NCI-H1436 treated with DMSO at 0.1 percent for 48 hours (cell line): ENCODE measurements at regions not wholly inside any gene's neighbourhood (a gene's known extent, or its start where the extent isn't known, plus 50 kb on each side); places are given as distances from the start of the nearest gene placed in this dataset.
A peak's percentile ranks its signal among the peaks of the same experiment; 100 is the strongest.

ENCODE experiments used
- DNase-seq: peaks from one replicate; lab custom pipeline; 2025; lab: John Stamatoyannopoulos, UW

DNA sequence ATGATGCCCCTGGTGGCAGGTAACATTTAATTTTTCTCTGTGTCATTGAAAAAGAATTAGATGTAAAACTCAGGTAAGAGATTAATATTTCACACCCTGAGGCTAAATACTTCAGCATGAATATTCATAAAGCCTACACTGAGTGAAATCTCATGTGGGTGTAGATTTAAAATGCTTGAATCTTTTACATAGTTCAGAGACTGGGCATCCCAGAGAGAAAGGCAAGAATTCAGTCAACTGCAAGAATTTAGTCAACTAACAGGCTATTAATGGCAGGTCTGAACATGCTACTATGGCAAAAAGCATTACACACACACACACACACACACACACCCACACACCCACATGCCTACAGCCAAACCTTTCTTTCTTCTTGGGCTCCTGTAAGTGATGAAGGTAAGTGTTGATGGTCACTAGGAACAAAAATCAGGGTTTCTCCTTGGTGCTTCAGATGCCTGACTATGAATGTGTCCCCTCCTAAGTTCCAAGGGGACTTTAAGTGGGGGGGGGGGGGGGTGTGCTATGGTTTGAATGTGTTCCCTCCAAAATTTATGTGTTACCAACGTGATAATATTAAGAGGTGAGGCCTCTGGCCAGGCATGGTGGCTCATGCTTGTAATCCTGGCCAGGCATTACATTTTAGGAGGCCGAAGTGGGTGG is 63.7 kb upstream of the PSMD7 start:
- no peak for DNase-seq

DNA sequence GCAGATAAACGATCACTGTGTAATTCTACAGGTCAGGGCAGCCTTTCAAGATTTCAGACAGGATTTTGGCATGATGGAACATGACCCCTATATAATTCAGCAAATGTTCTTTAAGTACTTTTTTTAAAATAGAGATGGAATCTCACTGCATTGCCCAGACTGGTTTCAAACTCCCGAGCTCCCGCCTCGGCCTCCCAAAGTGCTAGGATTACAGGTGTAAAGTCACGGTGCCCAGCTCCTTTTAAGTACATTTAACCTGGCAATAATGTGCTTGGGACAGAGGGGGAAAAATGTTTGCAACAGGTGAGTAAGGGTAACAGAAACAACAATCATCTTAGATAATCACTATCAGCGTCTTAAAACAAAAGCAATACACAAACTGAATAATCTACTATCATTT is 66.5 kb upstream of the PSMD7 start:
- no peak for DNase-seq

DNA sequence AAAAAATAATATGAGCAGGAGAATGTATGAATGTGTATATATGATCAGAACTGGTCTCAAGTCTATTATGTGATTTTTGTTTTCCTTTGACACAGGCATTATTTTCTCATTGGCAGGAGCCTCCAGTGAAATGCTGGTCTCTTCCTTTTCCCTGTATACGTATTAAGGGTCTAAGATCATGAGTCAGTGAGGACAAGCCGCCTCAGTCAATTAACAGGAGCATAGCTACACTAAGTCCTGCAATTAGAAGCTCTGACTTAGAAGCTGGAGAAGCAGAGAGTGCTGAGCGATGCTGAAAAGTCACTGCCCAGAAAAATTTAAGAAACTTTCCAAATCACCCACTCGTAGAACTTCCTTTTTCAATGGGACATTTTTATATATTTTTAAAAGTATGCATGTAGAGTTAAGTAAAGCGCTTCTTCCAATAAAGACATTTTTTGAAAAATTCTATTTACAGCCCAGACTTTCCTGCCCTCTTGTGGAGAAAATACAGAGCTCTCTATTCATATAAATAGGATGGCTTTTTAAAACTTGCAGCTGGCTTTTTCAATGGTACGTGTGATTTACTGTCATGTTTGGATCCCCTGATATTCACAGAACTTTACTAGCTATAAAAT is 70.2 kb upstream of the PSMD7 start:
- DNase-seq, result no peak

DNA sequence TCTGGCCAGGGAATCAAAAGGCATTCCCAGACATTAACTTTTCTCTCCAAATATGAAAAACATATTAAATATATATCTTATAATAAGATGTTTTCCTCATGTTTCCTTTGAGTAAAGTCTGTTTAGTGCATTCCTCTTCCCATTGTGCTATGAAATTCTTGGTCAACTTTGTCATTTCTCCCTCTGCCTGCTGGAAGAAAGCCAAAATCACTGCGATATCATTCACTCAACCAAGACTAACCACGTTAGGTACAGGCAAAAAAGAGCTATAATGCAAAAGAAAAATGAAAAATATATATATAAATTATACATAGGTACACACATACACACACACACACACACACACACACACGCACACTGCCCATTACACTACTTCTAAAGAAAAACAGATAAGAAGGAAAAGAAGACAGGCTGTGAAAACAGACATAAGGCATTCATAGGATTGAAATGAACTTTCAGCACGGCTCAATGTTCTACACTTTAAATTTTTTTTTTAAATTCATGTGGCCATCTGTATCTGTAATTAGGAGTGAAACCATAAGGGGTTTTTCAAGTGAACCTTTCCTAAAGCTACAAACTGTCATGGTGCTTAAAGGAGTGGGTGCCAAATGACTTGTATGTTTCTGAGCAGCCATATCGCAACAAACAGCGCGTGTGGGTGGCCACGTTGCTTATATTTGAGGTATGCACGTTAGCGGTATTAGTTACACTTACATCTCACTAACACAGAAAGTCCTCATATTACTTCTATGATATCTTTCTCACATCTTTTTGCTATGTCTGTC is 71.6 kb upstream of the PSMD7 start:
- DNase-seq, result no peak

DNA sequence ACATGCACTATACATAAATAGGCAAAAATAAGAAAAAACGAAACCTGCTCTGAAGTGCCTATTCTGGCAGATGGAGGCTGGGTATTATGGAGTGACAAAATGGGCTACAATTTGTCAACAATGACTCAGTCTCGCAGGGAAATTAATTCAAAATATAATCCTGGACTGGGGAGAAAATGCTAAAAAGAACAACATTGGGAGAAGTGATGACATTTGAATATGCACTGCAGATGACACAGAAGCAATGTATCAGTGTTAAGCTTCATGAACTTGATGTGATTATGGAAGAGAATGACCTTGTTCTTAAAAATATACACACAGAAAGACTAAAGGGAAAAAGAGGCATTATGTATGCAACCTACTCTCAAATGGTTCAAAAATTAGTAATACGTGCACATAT is 74.8 kb upstream of the PSMD7 start:
- DNase-seq, result no peak

DNA sequence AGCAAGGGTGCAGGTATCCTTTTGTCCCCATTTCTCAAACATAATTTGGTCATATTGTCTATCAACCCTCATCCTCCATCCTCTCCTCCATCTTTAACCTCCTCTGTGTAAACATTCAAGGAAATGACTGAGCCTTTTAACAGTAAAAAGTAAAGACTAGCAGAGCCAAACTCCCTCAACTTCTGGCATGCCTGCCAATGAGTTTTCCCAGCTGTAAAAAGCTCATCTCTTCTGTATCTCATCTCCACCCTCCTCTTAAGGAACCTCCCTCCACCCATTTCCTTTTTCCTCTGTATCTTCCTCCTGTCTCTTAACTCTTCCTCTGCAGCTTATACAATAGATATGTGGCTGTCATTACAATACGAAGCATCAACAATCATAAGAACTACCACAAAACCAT is 76.9 kb upstream of the PSMD7 start:
- no peak for DNase-seq

DNA sequence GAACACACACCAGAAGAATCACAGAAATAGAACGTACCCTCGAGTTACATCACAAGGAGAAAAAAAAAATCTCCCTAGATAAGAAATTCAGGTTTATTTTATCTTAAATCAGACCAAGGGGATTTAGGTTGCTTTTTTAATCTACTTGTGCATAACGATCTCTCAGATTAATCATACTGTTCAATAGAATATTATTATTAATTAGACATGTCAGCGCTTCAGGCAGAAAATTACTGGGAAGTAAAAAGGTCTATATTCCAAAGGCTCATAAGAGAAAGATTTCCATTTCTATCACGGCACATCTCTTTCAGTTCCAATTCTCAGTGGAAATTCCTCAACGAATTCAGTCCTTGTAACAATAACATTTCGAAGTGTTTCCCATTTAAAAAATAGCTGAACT is 77.7 kb upstream of the PSMD7 start:
- no peak for DNase-seq

DNA sequence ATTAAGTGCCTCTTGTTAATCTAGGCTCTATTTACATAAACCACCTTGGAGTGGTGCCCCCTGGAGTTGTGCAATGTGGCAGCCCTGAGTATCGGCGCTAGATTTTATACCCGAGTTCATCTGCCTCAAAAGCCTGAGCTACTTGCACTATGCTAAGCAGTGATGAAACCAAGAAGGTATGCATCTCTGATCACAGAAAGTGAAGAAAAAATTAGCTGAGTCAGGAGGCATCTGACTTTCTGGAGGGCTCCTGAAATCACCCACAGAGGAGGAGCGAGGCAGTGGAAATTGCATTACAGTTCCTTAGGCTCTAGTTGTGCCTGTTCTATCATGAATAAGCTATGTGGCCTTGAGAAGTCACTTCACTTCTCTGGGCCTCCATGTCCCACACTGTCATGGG is 80.3 kb upstream of the PSMD7 start:
- no peak for DNase-seq

DNA sequence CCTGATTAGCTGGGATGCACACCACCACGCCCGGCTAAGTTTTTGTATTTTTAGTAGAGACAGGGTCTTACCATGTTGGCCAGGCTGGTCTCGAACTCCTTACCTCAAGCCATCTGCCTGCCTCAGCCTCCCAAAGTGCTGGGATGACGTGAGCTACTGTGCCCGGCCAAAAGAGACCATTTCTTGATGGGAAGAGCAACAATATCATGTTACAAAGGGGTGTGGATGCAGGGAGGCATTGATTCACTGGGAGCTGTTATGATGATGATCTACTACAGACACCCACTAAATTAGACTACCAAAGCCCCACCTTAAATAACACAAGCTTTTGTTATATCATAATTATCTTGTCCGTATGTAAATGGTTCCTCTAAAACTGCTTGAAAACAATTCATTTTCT is 81.4 kb upstream of the PSMD7 start:
- no peak for DNase-seq

DNA sequence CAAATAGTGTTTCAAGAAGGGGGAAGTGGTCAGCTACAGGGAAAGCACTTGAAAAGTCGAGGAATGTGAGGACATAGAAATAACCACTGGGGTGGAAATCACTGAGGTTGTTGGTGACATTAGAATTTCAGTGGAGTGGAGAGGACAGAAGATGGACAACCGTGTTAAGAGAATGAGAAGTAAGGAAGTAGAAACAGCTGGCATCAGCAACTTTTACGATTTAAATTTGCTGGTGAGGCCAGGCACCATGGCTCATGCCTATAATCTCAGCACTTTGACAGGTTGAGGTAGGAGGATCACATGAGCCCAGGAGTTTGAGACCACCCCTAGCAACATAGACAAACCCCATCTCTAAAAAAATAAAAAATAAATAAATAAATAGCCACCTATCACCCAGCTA is 83.2 kb upstream of the PSMD7 start:
- DNase-seq, result no peak

DNA sequence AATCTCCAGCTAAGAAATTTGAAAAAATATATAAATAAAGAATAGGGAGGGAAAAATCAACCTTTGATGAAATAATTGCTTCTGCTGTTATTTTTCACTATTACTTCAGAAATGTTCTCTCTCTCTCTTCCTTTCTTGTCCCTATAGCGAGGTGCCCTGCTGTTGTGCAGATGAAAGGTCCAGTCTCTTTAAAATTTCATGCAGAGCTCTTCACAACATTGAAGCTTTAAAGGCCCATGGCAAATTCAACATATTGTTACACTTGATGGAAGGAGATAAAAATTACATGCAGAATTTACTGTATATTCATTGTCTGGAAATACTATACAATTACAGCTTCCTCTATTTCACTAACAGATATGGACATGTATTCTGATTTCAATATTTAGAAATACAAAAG is 86.4 kb upstream of the PSMD7 start:
- no peak for DNase-seq

DNA sequence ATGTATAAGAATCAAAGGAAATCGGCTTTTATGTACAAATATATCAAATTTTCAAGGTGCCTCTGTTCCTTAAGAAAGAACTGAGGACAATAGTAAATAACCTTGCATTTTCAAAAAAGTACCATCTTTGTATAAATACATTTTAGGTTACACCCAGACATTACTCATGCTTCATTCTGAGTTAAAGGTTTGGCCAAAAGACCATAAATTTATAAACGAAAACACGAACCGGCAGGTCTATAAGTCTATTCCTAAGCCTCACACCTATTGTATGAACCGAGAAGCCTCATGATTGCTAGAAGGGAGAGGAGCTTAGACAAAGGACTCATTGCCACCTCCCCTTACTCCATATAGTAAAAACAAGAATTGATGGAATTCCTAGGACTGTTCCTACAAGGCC is 94.6 kb upstream of the PSMD7 start:
- DNase-seq, result no peak

DNA sequence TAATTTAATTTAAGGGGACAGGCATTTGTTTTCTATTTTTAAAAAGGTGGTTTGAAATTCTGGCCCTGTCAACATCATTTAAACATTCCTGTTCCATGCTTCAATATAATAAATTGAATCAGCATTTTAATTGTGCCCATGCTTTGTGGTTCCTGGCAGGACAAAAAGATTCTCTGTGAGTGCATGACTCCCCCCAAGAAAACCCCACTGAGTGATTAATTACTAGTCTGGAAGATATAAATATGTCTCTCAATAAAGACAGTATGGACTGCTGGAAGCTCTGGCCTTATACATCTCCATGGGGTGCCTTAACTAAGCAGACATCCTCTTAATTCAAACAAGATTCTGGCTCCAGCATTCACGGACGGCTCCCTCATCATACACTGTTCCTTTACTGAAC is 95.0 kb upstream of the PSMD7 start:
- DNase-seq, result no peak

DNA sequence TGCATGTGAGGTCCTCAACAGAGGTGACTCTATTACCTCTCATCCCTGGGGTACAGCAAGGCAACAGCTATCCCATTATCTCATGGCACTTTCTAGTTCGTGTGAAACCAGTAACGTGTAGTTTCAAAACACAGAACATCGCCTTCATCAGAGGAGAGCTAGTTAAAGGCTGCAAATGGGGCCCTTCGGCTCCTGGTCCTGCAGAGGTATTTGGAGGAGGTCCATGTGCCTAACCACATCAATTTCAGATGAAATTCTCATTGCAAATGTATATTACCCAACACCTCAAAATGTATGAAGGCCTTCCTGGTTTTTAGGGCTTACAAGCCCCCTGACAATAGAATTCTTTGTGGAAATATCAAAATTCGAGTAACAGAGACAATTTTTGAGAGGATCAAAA is 95.7 kb upstream of the PSMD7 start:
- no peak for DNase-seq

DNA sequence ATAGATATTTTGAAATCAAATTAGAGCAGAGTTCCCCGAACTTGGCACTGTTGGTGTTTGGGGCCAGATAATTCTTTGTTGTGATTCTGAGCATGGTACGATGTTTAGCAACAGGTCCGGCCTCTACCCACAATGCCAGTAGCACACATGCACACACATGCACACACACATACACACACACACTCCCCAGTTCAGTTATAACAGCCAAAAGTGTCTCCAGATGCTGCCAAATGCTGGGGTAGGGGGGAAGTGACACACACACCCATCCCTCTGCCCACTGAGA is 96.8 kb upstream of the PSMD7 start:
- DNase-seq, result no peak

DNA sequence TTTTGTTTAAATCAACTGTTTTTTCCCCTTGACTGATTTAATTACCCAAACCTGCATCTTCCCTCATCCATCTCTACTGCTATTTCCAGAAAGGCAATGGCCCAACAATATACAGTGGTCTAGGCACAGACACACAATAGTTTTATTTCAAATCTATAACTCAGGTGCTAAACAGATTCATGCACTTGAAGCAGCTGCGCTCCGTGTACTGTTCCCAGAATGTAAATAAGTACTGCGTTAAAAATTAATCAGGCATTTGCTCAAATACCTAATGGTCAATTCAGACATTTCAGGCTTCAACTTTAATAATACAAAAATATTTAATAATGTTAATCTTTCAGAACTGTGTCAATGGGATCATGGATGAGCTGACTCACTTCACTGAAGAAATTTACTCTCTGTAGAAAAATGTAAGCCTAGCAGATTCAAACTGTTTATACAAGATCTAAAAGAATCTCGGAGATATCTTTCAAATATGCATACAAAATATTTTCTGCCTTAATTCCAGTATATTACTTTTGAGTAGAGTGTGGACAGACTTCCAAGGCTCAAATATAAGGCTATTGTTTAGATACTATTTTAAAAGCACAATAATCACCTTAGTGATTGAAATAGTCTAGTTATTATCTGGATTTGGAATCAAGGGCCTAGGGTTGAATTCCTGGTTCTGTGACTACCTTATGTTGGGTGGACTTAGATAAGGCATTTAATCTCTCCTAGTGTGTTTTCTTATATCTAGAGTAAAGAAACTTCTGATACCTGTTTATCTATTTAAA is 97.4 kb upstream of the PSMD7 start:
- DNase-seq, result no peak

DNA sequence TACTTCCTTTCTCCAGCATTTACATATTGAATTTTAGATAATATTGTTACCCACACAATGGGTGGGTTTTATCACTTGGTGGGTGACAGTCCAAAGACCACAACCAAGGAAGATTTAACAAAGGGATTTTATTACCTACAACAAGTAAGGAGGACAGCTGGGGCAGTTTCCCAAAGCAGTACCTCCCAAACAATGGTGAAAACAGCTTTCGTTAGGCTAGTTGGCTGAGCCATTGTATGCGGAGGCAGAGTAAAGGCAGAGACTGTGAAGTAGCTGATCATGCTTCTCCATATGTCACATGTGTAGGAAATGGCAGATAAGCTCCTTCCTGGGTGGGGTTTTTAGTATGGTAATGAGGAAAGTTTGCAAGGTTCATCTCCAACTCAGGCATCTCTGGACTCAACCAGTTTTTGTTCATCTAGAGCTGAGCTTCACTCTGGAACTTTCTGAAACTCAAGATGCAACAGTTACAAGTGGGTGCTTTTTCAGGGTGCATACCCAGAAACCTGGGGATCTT is 104.3 kb upstream of the PSMD7 start:
- DNase-seq, result no peak

DNA sequence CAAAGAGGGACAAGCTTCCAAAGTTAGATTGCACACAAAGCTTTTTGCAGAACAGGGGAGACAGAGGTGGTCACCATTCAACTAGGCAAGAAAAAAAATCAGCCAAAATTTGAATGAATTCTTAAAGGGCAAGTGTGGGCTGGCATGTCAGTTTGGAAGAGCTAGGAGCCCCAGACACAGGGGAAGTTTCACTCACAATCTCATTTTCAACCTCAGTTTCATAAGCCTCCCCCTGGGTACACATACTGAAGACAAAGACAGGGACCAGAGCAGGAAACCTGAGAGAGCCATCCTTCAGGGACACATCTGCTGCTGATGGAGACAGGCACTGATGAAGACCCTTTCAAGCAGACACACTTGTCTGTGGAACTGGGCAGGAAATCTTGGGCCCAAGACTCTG is 106.3 kb upstream of the PSMD7 start:
- DNase-seq, result no peak

DNA sequence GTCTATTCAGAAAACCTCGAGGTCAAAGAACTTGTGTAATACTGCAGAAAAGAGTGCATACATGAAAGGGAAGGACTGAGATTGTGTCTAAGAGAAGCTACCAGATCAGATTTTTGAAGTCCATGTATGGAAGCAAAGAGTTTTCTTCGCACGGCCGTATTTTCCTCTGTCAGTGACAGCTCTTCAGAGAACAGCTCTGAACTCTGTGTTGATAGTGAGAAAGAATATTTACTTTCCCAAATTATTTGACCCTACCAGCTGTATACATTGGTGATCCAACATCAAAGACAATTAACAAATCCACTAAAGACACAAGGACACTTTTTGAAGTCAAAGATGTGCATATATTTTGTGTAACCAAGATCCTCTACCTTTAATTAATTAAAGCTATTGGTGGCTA is 107.8 kb upstream of the PSMD7 start:
- DNase-seq, result no peak

DNA sequence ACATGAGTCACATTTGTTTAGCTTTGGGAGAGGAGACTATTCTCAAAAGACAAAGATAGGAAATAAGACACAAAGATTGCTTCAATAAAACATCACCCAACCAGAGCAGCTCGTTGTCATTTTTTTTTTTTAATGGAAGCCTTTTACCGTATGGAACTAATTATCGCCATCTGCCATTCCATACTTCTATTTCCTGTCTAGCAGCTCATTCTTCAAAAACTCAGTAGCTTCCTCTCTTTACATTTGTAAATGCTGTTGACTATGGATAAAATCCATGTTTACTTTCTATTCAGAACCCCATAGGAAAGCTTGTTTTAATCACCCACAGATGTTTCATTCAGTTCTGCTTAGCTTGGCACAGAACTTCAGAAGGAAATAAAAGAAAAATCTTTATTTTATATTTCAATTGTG is 110.0 kb upstream of the PSMD7 start:
- peak; percentile 36 for DNase-seq

DNA sequence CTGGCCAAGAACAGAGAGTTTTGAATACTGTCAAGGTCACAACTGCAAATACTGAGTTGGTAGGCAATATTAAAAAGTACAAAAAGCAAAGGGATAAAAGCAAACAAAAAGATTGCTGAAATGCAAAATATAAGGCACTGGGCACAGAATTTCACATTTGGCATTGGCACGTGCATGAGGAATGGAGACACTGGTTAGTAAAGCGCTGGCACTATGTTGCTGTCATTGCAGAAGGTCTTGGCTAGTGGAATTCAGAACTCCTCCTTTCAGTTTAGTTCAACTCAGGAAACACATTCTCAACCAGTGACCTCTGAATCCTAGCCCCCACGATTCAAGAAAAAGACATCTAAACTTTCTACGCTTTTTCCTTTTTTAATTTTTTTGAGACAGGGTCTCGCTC is 111.8 kb upstream of the PSMD7 start:
- no peak for DNase-seq

DNA sequence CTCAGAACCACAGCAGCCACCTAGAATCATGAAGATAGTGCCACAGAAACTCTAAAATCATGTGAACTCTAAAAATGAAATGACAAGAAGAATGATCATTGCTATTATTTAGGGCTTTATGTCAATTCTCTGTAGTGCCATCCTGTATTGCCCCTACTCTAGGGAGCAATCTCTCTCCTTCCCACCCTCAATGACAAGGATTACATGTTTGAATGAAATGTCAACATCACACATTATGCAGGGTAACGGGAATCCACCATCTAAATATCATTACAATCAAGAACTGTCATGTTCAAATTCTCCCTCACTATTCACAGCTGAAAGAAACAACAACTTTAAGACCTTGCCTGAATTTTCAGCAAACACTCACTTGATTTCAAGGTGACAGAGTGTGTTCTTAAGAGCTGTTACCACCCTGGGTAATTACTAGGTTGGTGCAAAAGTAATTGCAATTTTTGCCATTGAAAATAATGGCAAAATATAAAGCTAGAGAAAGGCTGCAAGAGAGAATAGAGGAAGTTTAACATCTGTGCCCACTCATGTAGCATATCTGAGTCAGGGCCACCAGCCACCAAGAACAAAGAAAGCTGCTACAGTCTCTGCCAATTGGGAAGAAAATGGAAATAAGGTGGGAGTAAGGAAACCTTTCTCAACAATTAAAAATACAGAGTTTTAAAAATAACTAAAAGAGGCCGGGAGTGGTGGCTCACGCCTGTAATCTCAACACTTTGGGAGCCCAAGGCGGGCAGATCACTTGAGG is 112.8 kb upstream of the PSMD7 start:
- DNase-seq, result no peak
